SK-N-SH (cell line): ENCODE measurements at regions not wholly inside any gene's neighbourhood (a gene's known extent, or its start where the extent isn't known, plus 50 kb on each side); places are given as distances from the start of the nearest gene placed in this dataset.

Experiments used
- FOSL2 ChIP-seq: IDR thresholded peaks from 2 replicates; pipeline ENCODE4 v1.4.0; 2012; ENCODE audit warnings: low read depth, mild to moderate bottlenecking, moderate library complexity, borderline replicate concordance
- FOXJ3 ChIP-seq: sonication (generic); formaldehyde crosslinking; IDR thresholded peaks from 2 replicates; pipeline ENCODE4 v1.5.1; 2020; ENCODE audit warnings: mild to moderate bottlenecking, missing genetic modification reagents
- GABPA ChIP-seq: IDR thresholded peaks from 2 replicates; pipeline ENCODE4 v1.4.0; 2012; ENCODE audit warnings: low read depth, mild to moderate bottlenecking
- GATA2 ChIP-seq: sonication (generic); formaldehyde crosslinking; IDR thresholded peaks from 2 replicates; pipeline ENCODE4 v1.5.0; 2020; ENCODE audit warnings: mild to moderate bottlenecking, missing genetic modification reagents
- POLR2AphosphoS5 ChIP-seq: IDR thresholded peaks from 2 replicates; pipeline ENCODE4 v1.6.1; 2012; ENCODE audit warnings: low read depth, low read length
- RCOR1 ChIP-seq: fragments of 150-350 bp; IDR thresholded peaks from 2 replicates; pipeline ENCODE4 v1.6.1; 2017; ENCODE audit warnings: antibody characterized with exemption, low read length
- REST ChIP-seq: IDR thresholded peaks from 2 replicates; pipeline ENCODE4 v1.6.1; 2012; ENCODE audit warnings: mild to moderate bottlenecking, low read depth, low read length, moderate library complexity
- SIN3A ChIP-seq: IDR thresholded peaks from 2 replicates; pipeline ENCODE4 v1.6.1; 2012; ENCODE audit warnings: low read depth, mild to moderate bottlenecking, low read length, moderate library complexity, borderline replicate concordance
- SMC3 ChIP-seq: IDR thresholded peaks from 2 replicates; pipeline ENCODE4 v1.6.1; 2012; ENCODE audit warnings: low read depth, low read length, improper control_type of control experiment
- YY1 ChIP-seq: IDR thresholded peaks from 2 replicates; pipeline ENCODE4 v1.4.0; 2012; ENCODE audit warnings: low read depth, mild to moderate bottlenecking
- TF ChIP-seq, protein P1 (sequence below): fragments of 200-600 bp; sonication (generic); IDR thresholded peaks from 2 replicates; pipeline ENCODE4 v1.6.1; 2017; ENCODE audit warnings: antibody characterized with exemption, mild to moderate bottlenecking, moderate library complexity

DNA sequence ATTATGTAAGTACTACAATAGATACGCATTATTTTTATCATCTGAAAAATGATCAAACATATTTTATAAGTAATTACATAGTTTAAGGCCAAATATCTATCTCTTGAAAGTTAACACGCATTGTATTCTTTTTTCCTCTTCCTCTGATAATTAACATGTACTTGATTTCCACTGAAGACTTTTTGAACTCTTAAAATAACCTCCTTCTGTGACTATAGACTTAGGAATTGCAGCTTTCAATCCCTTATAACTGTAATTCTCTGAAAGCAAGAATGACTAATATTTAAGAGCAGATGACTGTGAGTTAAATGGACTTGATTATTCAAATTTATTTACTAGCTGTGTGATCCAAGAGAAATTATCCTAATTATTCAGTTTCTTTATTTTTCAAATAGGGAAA lies 730.6 kb upstream of the NECTIN3 start:
- no peak for TF ChIP-seq SMC3
- no peak for TF ChIP-seq YY1
- TF ChIP-seq, protein P1, sequence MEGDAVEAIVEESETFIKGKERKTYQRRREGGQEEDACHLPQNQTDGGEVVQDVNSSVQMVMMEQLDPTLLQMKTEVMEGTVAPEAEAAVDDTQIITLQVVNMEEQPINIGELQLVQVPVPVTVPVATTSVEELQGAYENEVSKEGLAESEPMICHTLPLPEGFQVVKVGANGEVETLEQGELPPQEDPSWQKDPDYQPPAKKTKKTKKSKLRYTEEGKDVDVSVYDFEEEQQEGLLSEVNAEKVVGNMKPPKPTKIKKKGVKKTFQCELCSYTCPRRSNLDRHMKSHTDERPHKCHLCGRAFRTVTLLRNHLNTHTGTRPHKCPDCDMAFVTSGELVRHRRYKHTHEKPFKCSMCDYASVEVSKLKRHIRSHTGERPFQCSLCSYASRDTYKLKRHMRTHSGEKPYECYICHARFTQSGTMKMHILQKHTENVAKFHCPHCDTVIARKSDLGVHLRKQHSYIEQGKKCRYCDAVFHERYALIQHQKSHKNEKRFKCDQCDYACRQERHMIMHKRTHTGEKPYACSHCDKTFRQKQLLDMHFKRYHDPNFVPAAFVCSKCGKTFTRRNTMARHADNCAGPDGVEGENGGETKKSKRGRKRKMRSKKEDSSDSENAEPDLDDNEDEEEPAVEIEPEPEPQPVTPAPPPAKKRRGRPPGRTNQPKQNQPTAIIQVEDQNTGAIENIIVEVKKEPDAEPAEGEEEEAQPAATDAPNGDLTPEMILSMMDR, result no peak
- TF ChIP-seq RCOR1, result no peak
- TF ChIP-seq POLR2AphosphoS5, result no peak
- no peak for TF ChIP-seq GATA2 (CRISPR knock-in tag)
- no peak for TF ChIP-seq REST
- 0 out of 2 replicates have a peak, but pooled peaks have one; percentile 12 for TF ChIP-seq FOSL2
- TF ChIP-seq SIN3A, result no peak
- TF ChIP-seq FOXJ3 (CRISPR knock-in tag), result no peak
- no peak for TF ChIP-seq GABPA
